Uterus (tissue), 3 donors: ENCODE measurements at regions not wholly inside any gene's neighbourhood (a gene's known extent, or its start where the extent isn't known, plus 50 kb on each side); places are given as distances from the start of the nearest gene placed in this dataset.

Experiments used
- DNase-seq, 2 donors: peaks; one replicate each; pipeline ENCODE4 v3.0.0-alpha.2; 2019 to 2020
- H3K27ac ChIP-seq, 2 donors: fragments of 200-600 bp; sonication (generic); 1 replicate in 1 of 2; 2 replicates in 1 of 2; pipeline ENCODE4 v1.5.1; 2016 to 2018
- H3K27me3 ChIP-seq, 2 donors: fragments of 200-600 bp; sonication (generic); one replicate each; pipeline ENCODE4 v1.5.1; 2018 to 2019; ENCODE audit warnings: control low read depth in 1 of 2
- H3K36me3 ChIP-seq, 2 donors: fragments of 200-600 bp; sonication (generic); one replicate each; pipeline ENCODE4 v1.5.1; 2019; ENCODE audit warnings: control low read depth in 1 of 2
- H3K4me1 ChIP-seq, 2 donors: fragments of 200-600 bp; sonication (generic); one replicate each; pipeline ENCODE4 v1.5.1; 2018 to 2019; ENCODE audit warnings: control low read depth in 1 of 2
- H3K4me3 ChIP-seq, 2 donors: fragments of 200-600 bp; sonication (generic); 1 replicate in 1 of 2; 2 replicates in 1 of 2; pipeline ENCODE4 v1.5.1; 2018 to 2019; ENCODE audit warnings: mild to moderate bottlenecking in 1 of 2
- H3K9me3 ChIP-seq, 2 donors: fragments of 200-600 bp; sonication (generic); one replicate each; pipeline ENCODE4 v1.5.1; 2019; ENCODE audit warnings: control low read depth in 1 of 2
- CTCF ChIP-seq, 4 experiments: fragments of 200-600 bp in 2 of 4; fragments of 450-650 bp in 2 of 4; sonication (generic) in 2 of 4; IDR thresholded peaks; one replicate each; pipeline ENCODE4 v1.5.1; 2016 to 2019; ENCODE audit warnings: antibody characterized with exemption in 4 of 4, mild to moderate bottlenecking in 2 of 4, moderate library complexity in 1 of 4
- POLR2A ChIP-seq, 2 donors: fragments of 450-650 bp; IDR thresholded peaks; one replicate each; pipeline ENCODE4 v1.6.1; 2016; ENCODE audit warnings: antibody characterized with exemption in 2 of 2, mild to moderate bottlenecking in 1 of 2, moderate library complexity in 1 of 2
- intact Hi-C: fragments of 100-400 bp; cut with DNase I; formaldehyde crosslinking; loops from one replicate; pipeline ENCODE4 v1.15.1; 2023; ENCODE audit warnings: low total_unique reads
- donor health status: DM: yes; HTN: yes; CAD: no.

- H3K27ac ChIP-seq, result no peak overlapping the region
- H3K36me3 ChIP-seq, result no peaks in the 10 kb centered on the region
- no peaks in the 10 kb centered on the region for H3K4me1 ChIP-seq
- H3K27me3 ChIP-seq, result no peaks in the 10 kb centered on the region
- TF ChIP-seq CTCF (IDR thresholded peaks at IDR 0.05), result no peak
- TF ChIP-seq POLR2A (IDR thresholded peaks at IDR 0.05), result no peak
- H3K4me3 ChIP-seq, result no peak overlapping the region
- intact Hi-C loops, result no loop called here
- no peaks in the 10 kb centered on the region for H3K9me3 ChIP-seq
- DNase-seq, result no peak
Measured at GRCh38 chr12:98106031-98106683, 409.2 kb upstream of the TMPO start.

GRCh38 chr12:98109266-98109665, 406.1 kb upstream of the TMPO start:
- TF ChIP-seq POLR2A (IDR thresholded peaks at IDR 0.05), result no peak
- Histone ChIP-seq H3K9me3 (no peaks in the 10 kb centered on the region), H3K36me3 (no peaks in the 10 kb centered on the region), H3K4me1 (no peaks in the 10 kb centered on the region), H3K27me3 (no peaks in the 10 kb centered on the region), H3K4me3 (no peak overlapping the region), H3K27ac (no peak overlapping the region)
- intact Hi-C loops, result no loop called here
- DNase-seq, result no peak

GRCh38 chr12:98110536-98110935, 404.9 kb upstream of the TMPO start:
- H3K9me3 ChIP-seq, result no peaks in the 10 kb centered on the region
- DNase-seq, result no peak
- intact Hi-C loops, result no loop called here
- no peak for TF ChIP-seq CTCF (IDR thresholded peaks at IDR 0.05)
- no peak for TF ChIP-seq POLR2A (IDR thresholded peaks at IDR 0.05)
- H3K4me1 ChIP-seq, result no peaks in the 10 kb centered on the region
- H3K27ac ChIP-seq, result no peak overlapping the region
- H3K27me3 ChIP-seq, result no peaks in the 10 kb centered on the region
- H3K36me3 ChIP-seq, result no peaks in the 10 kb centered on the region
- no peak overlapping the region for H3K4me3 ChIP-seq

- H3K9me3 ChIP-seq, result no peaks in the 10 kb centered on the region
- H3K4me1 ChIP-seq, result no peaks in the 10 kb centered on the region
- no peak overlapping the region for H3K27ac ChIP-seq
- intact Hi-C loops, result no loop called here
- no peaks in the 10 kb centered on the region for H3K27me3 ChIP-seq
- no peak for TF ChIP-seq POLR2A (IDR thresholded peaks at IDR 0.05)
- no peak for TF ChIP-seq CTCF (IDR thresholded peaks at IDR 0.05)
- no peak for DNase-seq
- H3K4me3 ChIP-seq, result no peak overlapping the region
- no peaks in the 10 kb centered on the region for H3K36me3 ChIP-seq
Measured at GRCh38 chr12:98113548-98113947, 401.8 kb upstream of the TMPO start.

- Histone ChIP-seq H3K27me3 (no peaks in the 10 kb centered on the region), H3K4me1 (no peaks in the 10 kb centered on the region), H3K4me3 (no peak overlapping the region), H3K36me3 (no peaks in the 10 kb centered on the region), H3K9me3 (no peaks in the 10 kb centered on the region), H3K27ac (no peak overlapping the region)
- TF ChIP-seq CTCF (IDR thresholded peaks at IDR 0.05) (no peak), POLR2A (IDR thresholded peaks at IDR 0.05) (no peak)
- no peak for DNase-seq
- intact Hi-C loops, result no loop called here
Measured at GRCh38 chr12:98121963-98122362, 393.4 kb upstream of the TMPO start.

GRCh38 chr12:98123021-98123461, 392.3 kb upstream of the TMPO start:
- intact Hi-C loops, result no loop called here
- no peak for DNase-seq
- H3K4me1 ChIP-seq, result no peaks in the 10 kb centered on the region
- H3K9me3 ChIP-seq, result no peaks in the 10 kb centered on the region
- no peak for TF ChIP-seq CTCF (IDR thresholded peaks at IDR 0.05)
- TF ChIP-seq POLR2A (IDR thresholded peaks at IDR 0.05), result no peak
- no peak overlapping the region for H3K27ac ChIP-seq
- no peaks in the 10 kb centered on the region for H3K36me3 ChIP-seq
- H3K4me3 ChIP-seq, result no peak overlapping the region
- no peaks in the 10 kb centered on the region for H3K27me3 ChIP-seq
